ENCODE measurements at regions not wholly inside any gene's neighbourhood (a gene's known extent, or its start where the extent isn't known, plus 50 kb on each side); places are given as distances from the start of the nearest gene placed in this dataset.

- no peaks in the 10 kb centered on the region for H3K4me1 ChIP-seq
- H3K4me3 ChIP-seq, result no peak overlapping the region
- no peak overlapping the region for H3K27ac ChIP-seq
- H3K9me3 ChIP-seq, result no peaks in the 10 kb centered on the region
- no peaks in the 10 kb centered on the region for H3K36me3 ChIP-seq
- ATAC-seq (ENCODE audit: low FRiP score in 2 of 2) (no peak), DNase-seq (no peak)
- TF ChIP-seq, protein P1, sequence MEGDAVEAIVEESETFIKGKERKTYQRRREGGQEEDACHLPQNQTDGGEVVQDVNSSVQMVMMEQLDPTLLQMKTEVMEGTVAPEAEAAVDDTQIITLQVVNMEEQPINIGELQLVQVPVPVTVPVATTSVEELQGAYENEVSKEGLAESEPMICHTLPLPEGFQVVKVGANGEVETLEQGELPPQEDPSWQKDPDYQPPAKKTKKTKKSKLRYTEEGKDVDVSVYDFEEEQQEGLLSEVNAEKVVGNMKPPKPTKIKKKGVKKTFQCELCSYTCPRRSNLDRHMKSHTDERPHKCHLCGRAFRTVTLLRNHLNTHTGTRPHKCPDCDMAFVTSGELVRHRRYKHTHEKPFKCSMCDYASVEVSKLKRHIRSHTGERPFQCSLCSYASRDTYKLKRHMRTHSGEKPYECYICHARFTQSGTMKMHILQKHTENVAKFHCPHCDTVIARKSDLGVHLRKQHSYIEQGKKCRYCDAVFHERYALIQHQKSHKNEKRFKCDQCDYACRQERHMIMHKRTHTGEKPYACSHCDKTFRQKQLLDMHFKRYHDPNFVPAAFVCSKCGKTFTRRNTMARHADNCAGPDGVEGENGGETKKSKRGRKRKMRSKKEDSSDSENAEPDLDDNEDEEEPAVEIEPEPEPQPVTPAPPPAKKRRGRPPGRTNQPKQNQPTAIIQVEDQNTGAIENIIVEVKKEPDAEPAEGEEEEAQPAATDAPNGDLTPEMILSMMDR (IDR thresholded peaks at IDR 0.05), result no peak
- no peak for TF ChIP-seq POLR2A (IDR thresholded peaks at IDR 0.05)
- no peaks in the 10 kb centered on the region for H3K27me3 ChIP-seq
Observed at GRCh38 chr12:89073659-89074058, 278.6 kb downstream of the DUSP6 start.

DNA sequence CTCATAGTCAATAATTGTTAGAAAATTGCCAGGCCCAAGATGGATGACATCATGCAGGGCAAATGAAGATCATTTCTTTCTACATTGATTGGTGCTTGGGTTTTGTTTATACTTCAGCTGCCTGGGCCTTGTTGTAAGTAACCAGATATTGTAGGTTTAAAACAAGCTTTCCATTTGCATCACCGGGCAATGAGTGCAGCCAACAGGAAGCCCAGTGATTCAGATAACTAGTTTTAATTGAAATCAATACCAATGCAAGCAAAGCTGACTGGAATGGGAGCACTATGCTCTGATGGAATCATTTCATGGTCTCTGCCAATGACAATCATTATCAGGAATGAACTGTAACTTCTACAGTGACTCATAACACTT lies 279.3 kb downstream of the DUSP6 start:
- Histone ChIP-seq H3K9me3 (no peaks in the 10 kb centered on the region), H3K4me3 (no peak overlapping the region), H3K36me3 (no peaks in the 10 kb centered on the region), H3K4me1 (no peaks in the 10 kb centered on the region), H3K27me3 (no peaks in the 10 kb centered on the region), H3K27ac (no peak overlapping the region)
- WGBS, 2 donors, result 56 to 85% methylated on average over 1 of the region's 1 CpG
- no peak for TF ChIP-seq POLR2A (IDR thresholded peaks at IDR 0.05)
- no peak for TF ChIP-seq EP300 (IDR thresholded peaks at IDR 0.05)
- TF ChIP-seq POLR2AphosphoS5 (IDR thresholded peaks at IDR 0.05), result no peak
- TF ChIP-seq, protein P1 (IDR thresholded peaks at IDR 0.05), result no peak
- no peak for DNase-seq
- no peak for ATAC-seq (ENCODE audit: low FRiP score in 2 of 2)

GRCh38 chr12:89072294-89073026 lies 279.8 kb downstream of the DUSP6 start:
- H3K36me3 ChIP-seq, result no peaks in the 10 kb centered on the region
- H3K27me3 ChIP-seq, result no peaks in the 10 kb centered on the region
- TF ChIP-seq POLR2A (IDR thresholded peaks at IDR 0.05), result no peak
- no peak for TF ChIP-seq EP300 (IDR thresholded peaks at IDR 0.05)
- no peak for TF ChIP-seq POLR2AphosphoS5 (IDR thresholded peaks at IDR 0.05)
- TF ChIP-seq, protein P1 (IDR thresholded peaks at IDR 0.05), result no peak
- H3K4me1 ChIP-seq, result no peaks in the 10 kb centered on the region
- ATAC-seq (ENCODE audit: low FRiP score in 2 of 2) (no peak), DNase-seq (no peak)
- 83 to 88% methylated on average over 4 of the region's 4 CpGs for WGBS, 2 donors
- H3K27ac ChIP-seq, result no peak overlapping the region
- no peaks in the 10 kb centered on the region for H3K9me3 ChIP-seq
- no peak overlapping the region for H3K4me3 ChIP-seq

DNA sequence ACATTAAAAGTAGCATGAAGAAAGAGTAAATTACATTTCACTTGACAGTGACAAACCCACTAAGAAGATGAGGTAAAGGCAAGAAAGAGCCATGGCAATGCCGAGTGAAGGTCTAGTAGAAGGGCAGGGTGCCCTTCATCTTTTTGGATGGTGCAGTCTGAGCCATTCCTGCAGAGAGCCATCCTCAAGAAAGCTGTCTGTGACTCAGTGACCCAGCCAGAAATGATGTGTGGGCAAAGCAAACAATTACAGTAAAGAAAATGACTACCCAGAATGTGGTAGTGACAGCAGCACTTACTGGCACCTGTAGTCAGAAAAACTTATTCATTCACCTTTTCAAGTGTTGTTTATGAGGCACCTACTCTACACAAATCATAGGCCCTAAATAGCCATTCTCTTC lies 281.7 kb downstream of the DUSP6 start:
- Histone ChIP-seq H3K36me3 (no peaks in the 10 kb centered on the region), H3K27ac (no peak overlapping the region), H3K4me3 (no peak overlapping the region), H3K27me3 (no peaks in the 10 kb centered on the region), H3K4me1 (no peaks in the 10 kb centered on the region), H3K9me3 (no peaks in the 10 kb centered on the region)
- no peak for TF ChIP-seq EP300 (IDR thresholded peaks at IDR 0.05)
- no peak for TF ChIP-seq POLR2A (IDR thresholded peaks at IDR 0.05)
- TF ChIP-seq POLR2AphosphoS5 (IDR thresholded peaks at IDR 0.05), result no peak
- TF ChIP-seq, protein P1 (IDR thresholded peaks at IDR 0.05), result no peak
- WGBS, 2 donors, result 95 to 100% methylated on average over 1 of the region's 1 CpG
- DNase-seq, result no peak
- no peak for ATAC-seq (ENCODE audit: low FRiP score in 2 of 2)

GRCh38 chr12:89069431-89069830 lies 282.9 kb downstream of the DUSP6 start:
- no peaks in the 10 kb centered on the region for H3K36me3 ChIP-seq
- no peak overlapping the region for H3K4me3 ChIP-seq
- H3K27me3 ChIP-seq, result no peaks in the 10 kb centered on the region
- no peak for DNase-seq
- no peak for ATAC-seq (ENCODE audit: low FRiP score in 2 of 2)
- 94% methylated on average over 2 of the region's 2 CpGs for WGBS, 2 donors
- H3K9me3 ChIP-seq, result no peaks in the 10 kb centered on the region
- H3K27ac ChIP-seq, result no peak overlapping the region
- no peaks in the 10 kb centered on the region for H3K4me1 ChIP-seq
- TF ChIP-seq, protein P1 (IDR thresholded peaks at IDR 0.05), result no peak
- TF ChIP-seq POLR2A (IDR thresholded peaks at IDR 0.05), result no peak
- TF ChIP-seq EP300 (IDR thresholded peaks at IDR 0.05), result no peak
- no peak for TF ChIP-seq POLR2AphosphoS5 (IDR thresholded peaks at IDR 0.05)
